ENCODE measurements at regions not wholly inside any gene's neighbourhood (a gene's known extent, or its start where the extent isn't known, plus 50 kb on each side); places are given as distances from the start of the nearest gene placed in this dataset.

GRCh38 chr9:2377834-2378233 is 243.8 kb upstream of the VLDLR start:
- Histone ChIP-seq H3K4me3 (ENCODE audit: low read depth, low read length) (no peak overlapping the region), H3K36me3 (ENCODE audit: control insufficient read depth, insufficient read depth, low read length) (no peaks in the 10 kb centered on the region), H3K27me3 (ENCODE audit: control insufficient read depth, insufficient read depth, low read length) (no peaks in the 10 kb centered on the region)
- no peak for DNase-seq (ENCODE audit: low read depth)
- no peak for TF ChIP-seq CTCF (IDR thresholded peaks at IDR 0.05; ENCODE audit: insufficient read depth, low read length, poor library complexity, severe bottlenecking)

DNA sequence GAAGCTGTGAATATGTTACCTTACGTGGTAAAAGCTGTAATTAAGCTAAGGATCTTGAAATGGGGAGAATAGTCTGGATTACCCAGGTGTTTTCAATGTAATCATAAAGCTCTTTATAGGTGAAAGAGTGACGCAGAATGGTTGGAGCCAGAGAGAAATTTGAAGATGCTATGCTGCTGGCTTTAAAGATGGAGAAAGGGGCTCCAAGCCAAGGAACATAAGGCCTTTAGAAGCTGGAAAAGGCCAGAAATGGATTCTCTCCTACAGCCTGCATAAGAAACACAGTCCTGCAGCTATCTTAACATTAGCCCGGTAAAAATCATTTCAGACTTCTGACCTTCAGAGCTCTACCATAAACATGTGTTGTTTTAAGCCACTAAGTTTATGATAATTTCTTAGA is 243.3 kb upstream of the VLDLR start:
- no peak for TF ChIP-seq CTCF (IDR thresholded peaks at IDR 0.05; ENCODE audit: insufficient read depth, low read length, poor library complexity, severe bottlenecking)
- DNase-seq (ENCODE audit: low read depth): no peak
- H3K36me3 ChIP-seq (ENCODE audit: control insufficient read depth, insufficient read depth, low read length): no peaks in the 10 kb centered on the region
- H3K27me3 ChIP-seq (ENCODE audit: control insufficient read depth, insufficient read depth, low read length): no peaks in the 10 kb centered on the region
- no peak overlapping the region for H3K4me3 ChIP-seq (ENCODE audit: low read depth, low read length)

DNA sequence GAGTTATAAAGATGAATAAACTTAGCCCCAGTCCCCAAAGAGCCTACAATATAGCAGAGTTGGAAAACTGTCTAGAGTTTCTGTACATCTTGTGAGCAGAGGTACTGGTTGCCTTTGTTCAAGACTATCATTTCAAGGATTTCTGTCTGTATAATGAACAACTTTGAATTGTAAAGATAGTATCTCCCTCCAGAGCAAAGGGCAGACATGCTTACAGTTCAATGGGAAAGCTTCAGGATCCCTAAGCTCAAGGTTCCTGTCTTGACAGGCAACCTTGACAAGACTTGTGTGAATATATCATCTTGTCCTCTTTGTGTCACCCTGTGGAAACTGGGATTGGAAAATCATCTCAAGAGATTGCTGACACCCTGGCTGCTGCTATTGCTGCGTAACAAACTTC is 242.8 kb upstream of the VLDLR start:
- Histone ChIP-seq H3K36me3 (ENCODE audit: control insufficient read depth, insufficient read depth, low read length) (no peaks in the 10 kb centered on the region), H3K27me3 (ENCODE audit: control insufficient read depth, insufficient read depth, low read length) (no peaks in the 10 kb centered on the region), H3K4me3 (ENCODE audit: low read depth, low read length) (no peak overlapping the region)
- TF ChIP-seq CTCF (IDR thresholded peaks at IDR 0.05; ENCODE audit: insufficient read depth, low read length, poor library complexity, severe bottlenecking): no peak
- DNase-seq (ENCODE audit: low read depth): no peak

GRCh38 chr9:2384741-2385140 is 236.8 kb upstream of the VLDLR start:
- no peak for DNase-seq (ENCODE audit: low read depth)
- TF ChIP-seq CTCF (IDR thresholded peaks at IDR 0.05; ENCODE audit: insufficient read depth, low read length, poor library complexity, severe bottlenecking): no peak
- Histone ChIP-seq H3K36me3 (ENCODE audit: control insufficient read depth, insufficient read depth, low read length) (no peaks in the 10 kb centered on the region), H3K4me3 (ENCODE audit: low read depth, low read length) (no peak overlapping the region), H3K27me3 (ENCODE audit: control insufficient read depth, insufficient read depth, low read length) (no peaks in the 10 kb centered on the region)

- Histone ChIP-seq H3K4me3 (ENCODE audit: low read depth, low read length) (no peak overlapping the region), H3K36me3 (ENCODE audit: control insufficient read depth, insufficient read depth, low read length) (no peaks in the 10 kb centered on the region), H3K27me3 (ENCODE audit: control insufficient read depth, insufficient read depth, low read length) (no peaks in the 10 kb centered on the region)
- no peak for DNase-seq (ENCODE audit: low read depth)
- no peak for TF ChIP-seq CTCF (IDR thresholded peaks at IDR 0.05; ENCODE audit: insufficient read depth, low read length, poor library complexity, severe bottlenecking)
These were observed 235.8 kb upstream of the VLDLR start for GRCh38 chr9:2385746-2386145.

DNA sequence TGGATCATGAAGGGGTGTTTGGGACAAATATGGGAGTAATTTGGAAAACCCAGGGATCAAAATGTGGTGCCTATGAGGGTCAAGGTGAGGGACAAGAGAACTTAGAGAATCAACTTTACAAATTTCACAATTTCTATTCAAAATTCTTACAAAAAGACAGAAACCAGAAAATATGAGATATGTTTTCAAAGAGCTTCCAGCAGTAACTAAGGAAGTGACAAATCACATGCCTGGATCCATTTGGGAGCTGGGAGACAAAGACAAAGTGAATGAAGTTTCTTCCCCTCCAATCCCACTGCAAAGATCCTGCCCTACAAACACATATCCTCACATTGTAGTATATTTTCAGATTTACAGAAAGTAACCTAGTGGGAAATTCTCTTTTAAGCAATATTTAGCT is 235.0 kb upstream of the VLDLR start:
- Histone ChIP-seq H3K27me3 (ENCODE audit: control insufficient read depth, insufficient read depth, low read length) (no peaks in the 10 kb centered on the region), H3K36me3 (ENCODE audit: control insufficient read depth, insufficient read depth, low read length) (no peaks in the 10 kb centered on the region), H3K4me3 (ENCODE audit: low read depth, low read length) (no peak overlapping the region)
- DNase-seq (ENCODE audit: low read depth): no peak
- no peak for TF ChIP-seq CTCF (IDR thresholded peaks at IDR 0.05; ENCODE audit: insufficient read depth, low read length, poor library complexity, severe bottlenecking)
